SK-N-DZ (cell line): ENCODE measurements at regions not wholly inside any gene's neighbourhood (a gene's known extent, or its start where the extent isn't known, plus 50 kb on each side); places are given as distances from the start of the nearest gene placed in this dataset.
"Not testable (repeated sequence)": the region's sequence is repeated elsewhere in the genome, so short reads cannot be mapped to it uniquely, and the experiment has no call there.

Experiments
- DNase-seq: peaks from one replicate; pipeline ENCODE4 v3.0.0-alpha.2; 2015; ENCODE audit warnings: low spot score

DNA sequence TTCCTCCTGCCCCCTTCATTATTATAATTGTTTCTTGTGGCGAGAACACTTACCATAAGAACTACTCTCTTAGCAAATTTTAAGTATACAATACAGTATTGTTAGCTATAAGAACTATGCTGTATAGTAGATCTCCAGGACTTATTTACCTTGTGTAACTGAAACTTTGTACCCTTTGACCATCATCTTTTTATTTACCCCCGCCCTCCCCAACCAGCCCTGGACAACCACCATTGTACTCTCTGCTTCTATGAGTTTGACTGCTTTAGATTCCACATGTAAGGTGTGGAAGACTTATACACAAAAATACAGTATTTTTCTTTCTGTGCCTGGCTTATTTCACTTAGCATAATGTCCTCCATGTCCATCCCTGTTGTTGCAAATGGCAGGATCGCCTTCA is 161.1 kb downstream of the PHF8 start:
- no peak for DNase-seq

DNA sequence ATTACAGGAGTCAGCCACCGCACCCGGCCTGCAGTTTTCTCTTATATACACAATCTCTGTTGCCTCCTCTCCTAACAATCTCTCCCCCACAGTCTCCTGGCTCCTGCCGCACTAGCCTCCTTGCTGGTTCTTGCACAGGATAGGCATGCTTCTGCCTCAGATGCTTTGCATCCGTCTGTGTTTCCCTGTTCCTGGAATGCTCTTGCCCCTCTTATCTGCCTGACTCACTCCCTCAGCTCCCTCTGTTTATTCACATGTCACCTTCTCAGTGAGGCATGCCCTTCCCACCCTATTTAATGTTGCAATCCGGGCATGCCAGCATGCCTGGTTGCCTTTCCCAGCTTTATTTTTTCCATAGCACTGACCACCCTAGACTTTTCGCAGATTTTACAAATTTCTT is 161.9 kb downstream of the PHF8 start:
- DNase-seq = no peak

- peak; percentile 77 for DNase-seq
These were observed 163.5 kb downstream of the PHF8 start for GRCh38 chrX:53880786-53881185.

DNA sequence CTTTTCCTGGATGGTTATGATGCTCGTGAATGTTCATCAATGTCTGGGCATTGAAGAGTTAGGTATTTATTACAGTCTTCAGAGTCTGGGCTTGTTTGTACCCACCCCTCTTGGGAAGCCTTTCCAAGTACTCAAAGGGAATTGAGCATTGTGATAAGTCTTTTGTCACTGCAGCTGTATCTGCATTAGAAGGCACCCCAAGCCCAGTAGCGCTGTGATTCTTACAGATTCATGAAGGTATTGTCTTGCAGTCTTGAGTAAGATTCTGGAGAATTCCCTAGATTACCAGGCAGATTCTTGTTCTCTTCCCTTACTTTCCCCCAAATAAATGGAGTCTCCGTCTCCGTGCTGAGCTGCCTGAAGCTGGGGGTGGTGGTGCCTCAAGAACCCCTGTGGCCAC is 173.4 kb upstream of the HUWE1 start:
- DNase-seq = no peak

- DNase-seq = peak; percentile 35
These were observed 145.4 kb upstream of the HUWE1 start for GRCh38 chrX:53831662-53832635.

- DNase-seq = no peak
These were observed 138.2 kb upstream of the HUWE1 start for GRCh38 chrX:53824686-53825085.

DNA sequence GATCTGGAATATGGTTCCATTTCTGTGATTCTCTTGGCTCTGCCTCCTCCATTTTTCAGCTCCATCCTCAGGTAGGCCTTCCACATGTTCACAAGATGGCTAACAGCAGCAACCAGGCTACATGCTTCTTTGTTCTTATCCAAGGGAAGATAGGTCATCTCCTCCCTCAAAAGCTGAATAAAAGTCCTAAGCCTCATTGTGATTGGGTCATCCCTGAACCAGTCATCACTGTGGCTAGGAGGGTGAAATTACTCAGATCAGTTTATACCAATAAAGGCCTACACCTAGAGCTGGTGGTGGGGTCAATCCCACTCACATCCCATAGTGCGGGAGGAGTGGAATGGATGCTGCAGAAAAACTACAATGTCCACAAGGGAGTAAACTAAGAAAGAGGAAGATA is 131.6 kb upstream of the HUWE1 start:
- not testable (repeated sequence) for DNase-seq

DNA sequence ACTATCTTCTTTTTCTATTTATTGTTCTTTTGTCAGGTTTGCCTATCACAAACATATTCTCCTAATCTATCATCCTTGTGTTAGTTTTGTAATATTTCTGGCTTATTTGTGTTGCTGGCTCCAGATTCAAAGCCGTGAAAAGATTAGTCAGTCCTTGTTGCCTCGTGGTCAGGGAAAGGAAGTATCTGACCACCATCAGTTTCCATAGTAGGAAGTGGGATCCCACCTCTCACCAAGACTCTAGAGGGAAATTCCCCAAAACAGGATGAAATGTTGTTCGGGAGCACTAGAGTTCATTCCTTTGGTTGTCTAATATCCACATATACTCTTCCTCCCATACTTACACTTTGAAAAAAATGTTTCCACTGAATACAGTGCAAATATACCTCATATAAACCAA is 131.0 kb upstream of the HUWE1 start:
- DNase-seq = no peak

GRCh38 chrX:53813670-53814440 is 127.3 kb upstream of the HUWE1 start:
- DNase-seq = no peak

GRCh38 chrX:53798281-53798680 is 111.8 kb upstream of the HUWE1 start:
- no peak for DNase-seq

DNA sequence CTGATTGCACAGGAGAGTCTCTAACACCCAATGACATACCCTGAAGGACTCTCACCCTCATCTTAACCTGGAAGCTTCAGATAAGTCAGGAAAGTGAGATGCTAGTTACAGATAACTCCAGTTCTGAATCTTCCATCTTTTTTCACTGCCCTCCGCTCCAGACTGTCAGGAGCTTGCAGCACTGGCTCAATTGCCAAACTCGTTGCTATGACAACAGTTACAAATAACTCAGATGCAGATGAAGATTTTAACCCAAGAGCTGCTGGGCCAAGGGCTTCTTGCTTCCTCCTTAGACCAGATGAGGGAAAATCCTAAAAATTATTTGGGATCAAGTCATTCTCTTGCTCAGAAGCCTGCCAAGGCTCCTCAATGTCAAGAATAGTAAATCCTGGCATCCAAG is 109.1 kb upstream of the HUWE1 start:
- peak; percentile 19 for DNase-seq

DNA sequence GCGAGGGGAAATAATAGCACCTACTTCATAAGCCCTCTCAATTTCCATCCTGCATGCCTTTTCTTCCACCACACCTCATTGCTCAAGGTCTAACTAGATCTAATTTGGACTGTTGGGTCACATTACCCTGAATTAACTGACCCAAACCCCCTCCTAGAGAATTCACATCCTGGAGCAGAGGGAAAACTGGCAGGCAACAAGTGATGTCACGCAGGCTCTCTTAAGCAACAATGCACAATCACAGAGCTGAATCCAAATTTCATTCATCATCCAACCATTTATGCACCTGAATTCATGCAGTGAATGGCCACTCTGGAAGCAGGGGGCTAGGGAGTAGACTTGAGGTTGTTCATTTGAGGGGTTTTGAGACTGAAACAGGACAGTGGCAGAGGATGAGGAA is 107.7 kb upstream of the HUWE1 start:
- DNase-seq = no peak

DNA sequence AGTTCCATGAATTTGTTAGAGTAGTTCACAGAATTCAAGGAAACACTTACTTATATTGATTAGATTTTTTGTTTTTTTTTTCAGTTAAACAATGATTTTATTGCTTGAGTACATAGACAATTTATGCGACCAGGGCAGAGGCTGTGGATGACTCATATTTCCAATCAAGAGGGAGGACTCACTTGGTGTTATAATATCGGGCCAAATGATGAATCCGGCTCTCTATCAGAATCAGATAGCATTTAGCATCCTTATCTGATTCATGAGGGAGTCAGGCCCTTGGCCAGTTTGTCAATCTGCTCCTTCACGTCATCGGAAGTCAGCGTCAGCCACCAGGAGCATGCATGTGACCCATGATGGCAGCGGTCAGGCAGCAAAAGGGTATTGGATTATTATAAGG is 82.3 kb upstream of the HUWE1 start:
- no peak for DNase-seq

DNA sequence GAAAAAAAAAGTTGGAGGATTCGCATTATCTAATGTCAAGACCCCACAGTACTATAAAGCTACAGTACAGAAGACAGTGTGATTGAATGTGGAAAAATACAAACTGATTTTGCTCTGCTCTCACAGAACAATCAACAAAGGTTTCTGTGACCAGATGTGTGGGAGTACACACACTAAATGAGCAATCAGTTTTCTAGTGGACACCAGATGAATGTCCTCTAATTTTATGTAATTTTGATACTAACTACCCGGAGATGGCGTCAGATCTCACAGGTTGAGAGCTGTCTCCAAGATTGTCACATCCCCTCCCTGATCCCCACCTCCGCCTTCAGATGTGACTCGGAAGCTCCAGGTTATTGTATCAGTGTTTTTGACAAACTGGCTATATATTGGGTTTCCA is 81.9 kb upstream of the HUWE1 start:
- no peak for DNase-seq

DNA sequence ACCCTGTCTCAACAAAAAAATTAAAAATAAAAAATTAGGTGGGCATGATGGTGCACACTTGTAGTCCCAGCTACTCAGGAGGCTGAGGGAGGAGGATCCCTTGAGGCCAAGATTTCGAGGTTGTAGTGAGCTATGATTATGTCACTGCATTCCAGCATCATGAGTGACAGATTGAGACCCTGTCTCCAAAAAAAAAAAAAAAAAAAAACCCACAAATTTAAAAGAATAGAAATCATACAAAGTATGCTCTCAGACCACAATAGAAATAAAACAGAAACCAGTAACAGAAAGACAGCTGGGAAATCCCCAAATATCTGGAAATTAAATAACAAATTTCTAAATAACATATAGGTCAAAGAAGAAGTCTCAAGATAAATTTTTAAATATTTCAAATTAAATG is 81.0 kb upstream of the HUWE1 start:
- no peak for DNase-seq

DNA sequence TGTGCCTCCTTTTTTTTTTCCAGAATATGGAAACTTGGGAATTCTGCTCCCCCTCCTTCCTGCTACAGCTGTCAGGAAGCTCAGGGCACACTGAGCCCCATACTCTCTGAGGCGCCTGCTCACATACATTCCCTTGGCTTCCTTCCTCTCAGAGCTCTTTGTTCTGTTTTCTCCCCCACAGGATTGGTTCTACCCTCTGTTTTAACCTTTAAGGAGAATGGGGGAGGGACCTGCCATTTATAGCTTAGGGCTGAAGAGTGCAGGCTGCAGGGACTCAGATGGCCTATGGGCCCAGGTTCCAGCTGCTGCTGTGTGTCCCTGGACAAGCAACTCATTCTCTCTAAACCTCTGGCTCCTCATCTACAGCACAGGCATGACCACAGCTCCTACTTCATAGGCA is 70.7 kb upstream of the HUWE1 start:
- not testable (repeated sequence) for DNase-seq

DNA sequence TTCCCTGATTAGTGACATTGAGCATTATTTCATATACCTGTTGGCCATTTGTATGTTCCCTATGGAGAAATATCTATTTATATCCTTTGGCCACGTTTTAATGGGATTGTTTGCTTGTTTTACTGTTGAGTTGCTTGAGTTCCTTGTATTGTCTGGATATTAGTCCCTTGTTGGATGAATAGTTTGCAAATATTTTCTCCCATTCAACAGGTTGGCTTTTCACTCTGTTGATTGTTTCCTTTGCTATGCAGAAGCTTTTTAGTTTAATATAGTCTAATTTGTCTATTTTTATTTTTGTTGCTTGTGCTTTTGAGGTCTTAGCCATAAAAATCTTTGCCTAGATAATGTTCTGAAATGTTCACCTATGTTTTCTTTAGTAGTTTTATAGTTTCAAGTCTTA is 60.2 kb upstream of the HUWE1 start:
- no peak for DNase-seq

- DNase-seq = no peak
These were observed 56.7 kb upstream of the HUWE1 start for GRCh38 chrX:53743244-53743643.

DNA sequence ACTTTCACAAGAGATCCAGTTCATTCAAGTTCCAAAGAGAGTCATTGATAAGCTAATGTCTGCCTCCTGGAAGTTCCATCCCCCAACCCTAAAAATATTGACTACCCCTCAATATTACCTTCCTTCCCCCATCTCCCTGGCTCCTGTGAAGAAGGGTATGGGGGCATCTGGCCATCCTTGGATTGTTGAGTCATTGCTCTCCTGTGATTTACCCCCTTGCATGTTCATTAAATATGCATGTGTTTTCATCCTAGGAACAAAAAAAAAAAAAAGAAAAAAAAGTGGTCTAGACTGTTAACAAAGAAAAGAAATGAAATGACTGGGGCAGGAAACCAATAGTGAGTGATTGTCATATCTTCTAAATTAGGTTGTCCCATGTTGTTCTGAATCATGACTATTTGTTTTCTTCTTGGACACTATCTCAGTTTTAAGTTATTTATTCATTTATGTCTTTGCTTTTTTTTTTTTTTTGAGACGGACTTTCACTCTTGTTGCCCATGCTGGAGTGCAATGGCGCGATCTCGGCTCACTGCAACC is 51.9 kb upstream of the HUWE1 start:
- no peak for DNase-seq
